SK-N-MC (cell line): ENCODE measurements at regions not wholly inside any gene's neighbourhood (a gene's known extent, or its start where the extent isn't known, plus 50 kb on each side); places are given as distances from the start of the nearest gene placed in this dataset.

ENCODE experiments used
- DNase-seq: peaks from one replicate; pipeline ENCODE4 v3.0.0-alpha.2; 2011; ENCODE audit warnings: low read depth, low spot score
- H3K27ac ChIP-seq: fragments of 200-600 bp; sonication (generic); 2 replicates; pipeline ENCODE4 v1.5.1; 2016; ENCODE audit warnings: mixed run types
- H3K36me3 ChIP-seq: fragments of 200-600 bp; sonication (generic); 2 replicates; pipeline ENCODE4 v1.6.1; 2017; ENCODE audit warnings: antibody characterized with exemption, low read length, mixed read lengths; ENCODE audit not compliant: insufficient read depth
- H3K4me3 ChIP-seq: fragments of 200-600 bp; sonication (generic); 2 replicates; pipeline ENCODE4 v1.5.1; 2016
- H3K9ac ChIP-seq: fragments of 200-600 bp; sonication (generic); 2 replicates; pipeline ENCODE4 v1.8.0; 2017; ENCODE audit warnings: mixed run types, mixed read lengths; ENCODE audit not compliant: insufficient read length
- H3K9me3 ChIP-seq: fragments of 200-600 bp; sonication (generic); 2 replicates; pipeline ENCODE4 v1.6.1; 2017; ENCODE audit warnings: low read depth, mild to moderate bottlenecking, antibody characterized with exemption, low read length, moderate library complexity, mixed read lengths
- EZH2 ChIP-seq: fragments of 200-600 bp; sonication (generic); IDR thresholded peaks from one replicate; pipeline ENCODE4 v1.6.1; 2017; ENCODE audit warnings: antibody characterized with exemption
- FOXP2 ChIP-seq: optimal IDR thresholded peaks from 2 replicates; pipeline ENCODE3; 2011; ENCODE audit warnings: mild to moderate bottlenecking, moderate library complexity; ENCODE audit not compliant: insufficient read depth; ENCODE audit errors: extremely low read length, control extremely low read depth
- POLR2AphosphoS5 ChIP-seq: IDR thresholded peaks from 2 replicates; pipeline ENCODE4 v1.6.1; 2012; ENCODE audit warnings: mild to moderate bottlenecking, low read depth, low read length, borderline replicate concordance

GRCh38 chr9:10703139-10703538 lies 90.3 kb upstream of the PTPRD start:
- H3K9me3 ChIP-seq = no peaks in the 10 kb centered on the region
- H3K9ac ChIP-seq = no peak overlapping the region
- TF ChIP-seq EZH2 = no peak
- no peak for TF ChIP-seq POLR2AphosphoS5
- no peak for TF ChIP-seq FOXP2
- no peak overlapping the region for H3K27ac ChIP-seq
- no peaks in the 10 kb centered on the region for H3K36me3 ChIP-seq
- no peak overlapping the region for H3K4me3 ChIP-seq
- no peak for DNase-seq

- DNase-seq = no peak
- Histone ChIP-seq H3K9me3 (no peaks in the 10 kb centered on the region), H3K27ac (no peak overlapping the region), H3K36me3 (no peaks in the 10 kb centered on the region), H3K9ac (no peak overlapping the region), H3K4me3 (no peak overlapping the region)
- TF ChIP-seq FOXP2 = no peak
- no peak for TF ChIP-seq EZH2
- no peak for TF ChIP-seq POLR2AphosphoS5
These were observed 91.9 kb upstream of the PTPRD start for GRCh38 chr9:10704720-10705119.

- Histone ChIP-seq H3K36me3 (no peaks in the 10 kb centered on the region), H3K27ac (no peak overlapping the region), H3K4me3 (no peak overlapping the region), H3K9me3 (no peaks in the 10 kb centered on the region), H3K9ac (no peak overlapping the region)
- DNase-seq = no peak
- TF ChIP-seq FOXP2 = no peak
- TF ChIP-seq POLR2AphosphoS5 = no peak
- TF ChIP-seq EZH2 = no peak
These were observed 92.6 kb upstream of the PTPRD start for GRCh38 chr9:10705383-10705782.

GRCh38 chr9:10706788-10707187 lies 94.0 kb upstream of the PTPRD start:
- Histone ChIP-seq H3K4me3 (no peak overlapping the region), H3K36me3 (no peaks in the 10 kb centered on the region), H3K9ac (no peak overlapping the region), H3K27ac (no peak overlapping the region), H3K9me3 (no peaks in the 10 kb centered on the region)
- no peak for DNase-seq
- no peak for TF ChIP-seq EZH2
- no peak for TF ChIP-seq POLR2AphosphoS5
- TF ChIP-seq FOXP2 = no peak

DNA sequence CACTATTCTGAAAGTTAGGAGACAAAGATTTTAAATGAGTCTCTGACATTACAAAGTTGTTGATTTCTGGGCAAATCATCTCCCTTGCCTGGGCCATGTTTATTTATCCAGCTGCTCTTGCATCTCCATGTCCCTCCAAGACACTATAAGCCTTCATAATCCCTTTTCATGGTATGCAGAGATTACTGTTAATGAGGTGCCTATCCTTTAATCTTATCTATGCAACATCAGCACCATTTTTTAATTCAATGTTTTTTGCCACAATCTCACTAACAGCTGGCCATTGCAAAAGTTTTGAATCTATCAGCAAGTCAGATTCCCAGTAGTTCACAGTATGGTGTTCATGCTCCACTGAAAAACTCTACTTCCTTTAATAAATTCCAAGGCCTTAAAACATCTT lies 108.5 kb upstream of the PTPRD start:
- H3K4me3 ChIP-seq = no peak overlapping the region
- TF ChIP-seq POLR2AphosphoS5 = no peak
- H3K27ac ChIP-seq = no peak overlapping the region
- H3K9me3 ChIP-seq = no peaks in the 10 kb centered on the region
- no peaks in the 10 kb centered on the region for H3K36me3 ChIP-seq
- no peak overlapping the region for H3K9ac ChIP-seq
- no peak for DNase-seq

GRCh38 chr9:10729213-10729612 lies 116.4 kb upstream of the PTPRD start:
- Histone ChIP-seq H3K27ac (no peak overlapping the region), H3K9ac (no peak overlapping the region), H3K4me3 (no peak overlapping the region), H3K36me3 (no peaks in the 10 kb centered on the region), H3K9me3 (no peaks in the 10 kb centered on the region)
- TF ChIP-seq FOXP2 (no peak), POLR2AphosphoS5 (no peak), EZH2 (no peak)
- DNase-seq = no peak

- no peak overlapping the region for H3K4me3 ChIP-seq
- H3K27ac ChIP-seq = no peak overlapping the region
- H3K36me3 ChIP-seq = no peaks in the 10 kb centered on the region
- no peak for DNase-seq
- no peak overlapping the region for H3K9ac ChIP-seq
- TF ChIP-seq FOXP2 (no peak), POLR2AphosphoS5 (no peak), EZH2 (no peak)
- no peaks in the 10 kb centered on the region for H3K9me3 ChIP-seq
These were observed 131.9 kb upstream of the PTPRD start for GRCh38 chr9:10744669-10745068.

DNA sequence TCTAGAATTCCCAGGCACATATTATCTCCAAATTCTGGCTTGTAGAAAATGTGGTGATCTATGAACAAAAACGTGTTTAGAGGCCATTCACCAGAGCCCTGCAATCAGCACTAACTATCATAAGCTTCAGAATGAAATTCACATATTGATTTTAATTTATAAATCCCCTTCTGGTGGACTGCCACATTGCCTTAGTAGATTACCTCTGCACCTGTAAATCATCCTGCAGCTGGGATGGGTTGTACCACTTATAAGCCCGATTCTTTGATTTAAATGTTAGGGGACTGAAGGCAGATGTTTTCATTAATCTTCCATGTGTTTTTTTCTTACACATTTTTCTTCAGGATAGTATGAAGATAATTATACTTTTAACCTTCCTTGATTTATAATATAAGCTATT lies 140.7 kb upstream of the PTPRD start:
- Histone ChIP-seq H3K27ac (no peak overlapping the region), H3K9ac (no peak overlapping the region), H3K4me3 (no peak overlapping the region), H3K9me3 (no peaks in the 10 kb centered on the region), H3K36me3 (no peaks in the 10 kb centered on the region)
- DNase-seq = no peak
- TF ChIP-seq FOXP2 (no peak), POLR2AphosphoS5 (no peak), EZH2 (no peak)

DNA sequence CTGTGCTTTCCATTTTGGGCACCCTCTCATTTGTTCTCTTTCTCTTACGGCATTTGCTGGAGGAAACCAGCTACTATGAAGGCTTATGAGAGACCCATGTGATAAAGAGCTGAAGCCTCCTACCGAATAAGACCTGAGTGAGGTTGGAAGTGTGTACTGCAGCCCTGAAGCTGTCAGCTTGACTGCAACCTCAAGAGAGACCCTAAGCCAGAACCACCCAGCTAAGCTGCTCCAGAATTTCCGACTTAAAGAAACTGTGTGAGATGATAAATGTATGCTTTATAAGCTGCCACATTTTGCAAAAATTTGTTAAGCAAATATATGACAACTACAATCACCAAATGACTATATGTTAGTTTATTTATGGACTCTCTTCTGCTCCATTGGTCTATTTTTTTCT lies 151.7 kb upstream of the PTPRD start:
- Histone ChIP-seq H3K9me3 (no peaks in the 10 kb centered on the region), H3K9ac (no peak overlapping the region), H3K4me3 (no peak overlapping the region), H3K36me3 (no peaks in the 10 kb centered on the region), H3K27ac (no peak overlapping the region)
- DNase-seq = no peak
- no peak for TF ChIP-seq FOXP2
- TF ChIP-seq EZH2 = no peak
- no peak for TF ChIP-seq POLR2AphosphoS5

- H3K4me3 ChIP-seq = no peak overlapping the region
- no peak for DNase-seq
- no peak for TF ChIP-seq POLR2AphosphoS5
- no peak for TF ChIP-seq EZH2
- TF ChIP-seq FOXP2 = no peak
- no peaks in the 10 kb centered on the region for H3K9me3 ChIP-seq
- H3K36me3 ChIP-seq = no peaks in the 10 kb centered on the region
- H3K9ac ChIP-seq = no peak overlapping the region
- no peak overlapping the region for H3K27ac ChIP-seq
These were observed 160.3 kb upstream of the PTPRD start for GRCh38 chr9:10773136-10773535.
